ENCODE measurements at regions not wholly inside any gene's neighbourhood (a gene's known extent, or its start where the extent isn't known, plus 50 kb on each side); places are given as distances from the start of the nearest gene placed in this dataset.

DNA sequence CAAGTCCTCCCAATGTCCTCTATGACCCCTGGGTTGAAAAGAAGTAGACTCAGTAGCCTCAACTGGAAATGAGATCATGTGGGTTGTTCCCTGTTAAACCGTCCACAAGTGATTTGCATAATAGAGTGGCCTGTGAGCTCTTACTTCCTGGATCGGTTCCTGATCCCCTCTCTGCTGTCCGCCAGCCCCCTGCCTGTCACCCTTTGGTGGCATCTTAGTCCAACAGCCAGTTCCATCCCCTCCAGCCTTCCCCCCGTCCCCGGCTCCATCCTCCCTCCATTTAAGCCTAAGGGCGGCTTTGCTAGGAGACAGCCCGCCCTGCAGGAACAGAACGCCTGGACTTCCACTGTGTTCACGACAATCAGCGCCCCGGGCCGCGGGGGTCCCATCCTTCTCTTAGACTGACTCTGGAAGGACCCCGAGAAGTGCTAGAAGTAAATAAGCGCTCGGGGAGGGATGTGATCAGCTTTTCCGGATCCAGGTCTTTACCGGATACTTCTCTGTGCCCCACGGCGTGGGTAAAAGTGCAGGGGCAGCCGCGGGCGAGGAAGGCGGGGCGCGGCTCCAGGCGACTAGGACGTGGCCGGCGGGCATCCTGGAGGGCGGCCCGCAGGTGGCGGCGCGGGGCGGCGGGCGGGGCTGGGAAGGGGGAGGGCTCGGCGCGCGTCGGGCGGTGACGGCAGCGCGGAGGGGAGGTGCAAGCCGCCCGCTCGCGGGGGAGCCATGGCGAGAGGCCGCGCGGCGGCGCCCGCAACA lies 51.2 kb upstream of the ULK4 start:
- DNase-seq, result no peak

DNA sequence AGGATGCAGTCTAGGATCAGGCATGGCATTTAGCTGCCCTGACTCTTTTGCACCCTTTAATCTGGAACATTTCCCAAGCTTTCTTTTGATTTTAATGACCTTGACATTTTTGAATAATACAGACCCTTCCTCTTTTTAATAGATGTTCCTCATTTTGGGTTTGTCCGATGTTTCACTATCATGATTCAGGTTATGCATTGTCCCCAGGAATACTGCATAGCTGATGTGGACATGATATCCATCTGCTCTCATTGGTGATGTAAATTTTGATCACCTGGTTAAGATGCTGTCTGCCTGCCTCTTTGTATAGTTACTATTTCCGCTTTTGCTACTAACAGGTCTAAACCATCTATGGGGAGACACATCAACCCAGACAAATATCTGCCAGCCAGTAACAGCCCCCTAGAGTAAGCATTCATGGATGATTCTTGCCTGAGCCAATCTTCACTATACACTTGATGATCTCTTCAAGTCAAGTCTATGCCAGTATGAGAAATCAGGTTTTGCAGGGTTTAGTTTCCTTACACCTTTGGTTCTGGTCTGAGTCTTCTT lies 50.6 kb upstream of the ULK4 start:
- no peak for DNase-seq
